Keratinocyte (primary cell): ENCODE measurements at regions not wholly inside any gene's neighbourhood (a gene's known extent, or its start where the extent isn't known, plus 50 kb on each side); places are given as distances from the start of the nearest gene placed in this dataset.
A peak's percentile ranks its signal among the peaks of the same experiment; 100 is the strongest.

Source experiments
- DNase-seq: peaks from one replicate; pipeline ENCODE4 v3.0.0-alpha.2; 2011; ENCODE audit warnings: low read depth, missing footprints, low spot score
- FAIRE-seq: peaks from 2 replicates; lab custom pipeline; 2011; peaks lifted over from hg19 to GRCh38; lab: Jason Lieb, UNC
- H2AFZ ChIP-seq: 2 replicates; pipeline ENCODE4 v1.6.0; 2012; ENCODE audit warnings: low read length, control low read depth, inconsistent platforms; ENCODE audit not compliant: control insufficient read depth
- H3K27ac ChIP-seq: 2 replicates; pipeline ENCODE4 v1.5.1; 2011; ENCODE audit warnings: low read length; ENCODE audit not compliant: control insufficient read depth, insufficient read depth
- H3K27me3 ChIP-seq: 3 replicates; pipeline ENCODE4 v1.6.0; 2011; ENCODE audit warnings: low read length; ENCODE audit not compliant: control insufficient read depth, insufficient read depth; ENCODE audit errors: extremely low read depth
- H3K36me3 ChIP-seq, 2 experiments: 2 replicates in 1 of 2; 3 replicates in 1 of 2; pipeline ENCODE4 v1.5.1; 2011; ENCODE audit warnings: low read length in 2 of 2, mild to moderate bottlenecking in 1 of 2; ENCODE audit not compliant: control insufficient read depth in 2 of 2, insufficient read depth in 2 of 2; ENCODE audit errors: extremely low read depth in 1 of 2
- H3K4me1 ChIP-seq: 3 replicates; pipeline ENCODE4 v1.5.1; 2011; ENCODE audit warnings: low read length; ENCODE audit not compliant: control insufficient read depth, insufficient read depth; ENCODE audit errors: extremely low read depth
- H3K4me2 ChIP-seq: 3 replicates; pipeline ENCODE4 v1.6.0; 2011; ENCODE audit warnings: low read depth, low read length; ENCODE audit not compliant: control insufficient read depth, insufficient read depth; ENCODE audit errors: extremely low read depth
- H3K4me3 ChIP-seq, 3 experiments: fragments of 200-600 bp in 1 of 3; sonication (generic) in 1 of 3; 2 replicates in 2 of 3; 3 replicates in 1 of 3; pipeline ENCODE4 v1.5.1; 2011 to 2016; ENCODE audit warnings: low read length in 3 of 3, mild to moderate bottlenecking in 3 of 3, control low read depth in 2 of 3, inconsistent platforms in 1 of 3, low read depth in 1 of 3, mixed read lengths in 1 of 3, mixed run types in 1 of 3, moderate library complexity in 1 of 3; ENCODE audit not compliant: control insufficient read depth in 2 of 3, insufficient read depth in 2 of 3; ENCODE audit errors: extremely low read depth in 1 of 3
- H3K79me2 ChIP-seq: 2 replicates; pipeline ENCODE4 v1.6.0; 2012; ENCODE audit warnings: low read length; ENCODE audit not compliant: control insufficient read depth, insufficient read depth
- H3K9ac ChIP-seq: 3 replicates; pipeline ENCODE4 v1.6.0; 2011; ENCODE audit warnings: low read length; ENCODE audit not compliant: control insufficient read depth, insufficient read depth; ENCODE audit errors: extremely low read depth
- H3K9me1 ChIP-seq: 3 replicates; pipeline ENCODE4 v1.6.0; 2011; ENCODE audit warnings: low read length; ENCODE audit not compliant: control insufficient read depth, insufficient read depth; ENCODE audit errors: extremely low read depth
- H3K9me3 ChIP-seq: 2 replicates; pipeline ENCODE4 v1.5.1; 2012; ENCODE audit warnings: low read depth, low read length; ENCODE audit not compliant: control insufficient read depth
- H4K20me1 ChIP-seq: 3 replicates; pipeline ENCODE4 v1.6.0; 2011; ENCODE audit warnings: low read length; ENCODE audit not compliant: control insufficient read depth, insufficient read depth; ENCODE audit errors: extremely low read depth
- CTCF ChIP-seq, 3 experiments: IDR thresholded peaks in 1 of 3; conservative IDR thresholded peaks in 1 of 3; optimal IDR thresholded peaks in 1 of 3; 2 replicates in 2 of 3; 3 replicates in 1 of 3; pipeline versions ENCODE3 to v1.5.1; 2011; ENCODE audit warnings: low read length in 3 of 3, mild to moderate bottlenecking in 3 of 3, moderate library complexity in 2 of 3, control low read depth in 1 of 3, inconsistent platforms in 1 of 3; ENCODE audit not compliant: insufficient read depth in 2 of 3; ENCODE audit errors: extremely low read depth in 1 of 3
- EZH2 ChIP-seq: IDR thresholded peaks from one replicate; pipeline ENCODE4 v1.6.1; 2012; ENCODE audit warnings: inconsistent platforms, mild to moderate bottlenecking, low read length, moderate library complexity
- dilution Hi-C: fragments of 300-500 bp; cut with MboI; formaldehyde crosslinking; loops from one replicate; pipeline ENCODE4 v1.7.0; 2020; ENCODE audit warnings: low sequenced_read_pairs; ENCODE audit not compliant: extremely low pct_ligation_motif_present

GRCh38 chr11:86157797-86158378 lies 86.7 kb upstream of the EED start:
- Histone ChIP-seq H3K9me3 (no peaks in the 10 kb centered on the region), H3K4me3 (no peak overlapping the region), H3K9ac (no peak overlapping the region), H3K36me3 (no peaks in the 10 kb centered on the region), H4K20me1 (no peaks in the 10 kb centered on the region), H2AFZ (peak overlapping the region; percentile 45), H3K4me1 (peaks cover 72% of the 10 kb centered on the region), H3K27me3 (no peaks in the 10 kb centered on the region), H3K79me2 (no peaks in the 10 kb centered on the region), H3K27ac (no peak overlapping the region), H3K9me1 (no peaks in the 10 kb centered on the region), H3K4me2 (no peak overlapping the region)
- DNase-seq = no peak
- no peak for FAIRE-seq
- dilution Hi-C loops = no loop called here
- TF ChIP-seq EZH2 (no peak), CTCF (optimal IDR thresholded peaks at IDR 0.05 in 1 of 3, IDR thresholded peaks at IDR 0.05 in 1 of 3, conservative IDR thresholded peaks at IDR 0.05 in 1 of 3; ENCODE audit: extremely low read depth in 1 of 3, insufficient read depth in 2 of 3, low read length in 3 of 3) (no peak)

GRCh38 chr11:86156397-86156955 lies 87.6 kb upstream of the PICALM start:
- peak overlapping the region; percentile 72 for H3K27ac ChIP-seq
- H3K4me3 ChIP-seq = no peak overlapping the region
- FAIRE-seq (no peak), DNase-seq (no peak)
- H3K4me2 ChIP-seq = no peak overlapping the region
- no peaks in the 10 kb centered on the region for H3K27me3 ChIP-seq
- dilution Hi-C loops = no loop called here
- no peaks in the 10 kb centered on the region for H3K9me3 ChIP-seq
- peak overlapping the region; percentile 41 for H2AFZ ChIP-seq
- peak overlapping the region; percentile 9 for H3K9ac ChIP-seq
- H3K4me1 ChIP-seq = peaks cover 72% of the 10 kb centered on the region
- no peaks in the 10 kb centered on the region for H3K9me1 ChIP-seq
- H3K79me2 ChIP-seq = no peaks in the 10 kb centered on the region
- TF ChIP-seq EZH2 (no peak), CTCF (optimal IDR thresholded peaks at IDR 0.05 in 1 of 3, IDR thresholded peaks at IDR 0.05 in 1 of 3, conservative IDR thresholded peaks at IDR 0.05 in 1 of 3; ENCODE audit: extremely low read depth in 1 of 3, insufficient read depth in 2 of 3, low read length in 3 of 3) (no peak)
- no peaks in the 10 kb centered on the region for H3K36me3 ChIP-seq
- no peaks in the 10 kb centered on the region for H4K20me1 ChIP-seq
